BLaER1 treated with 17β-estradiol and CSF1 and Interleukin-3, amounts not matched to agents 10 nM and 100 nM (cell line): ENCODE measurements at regions not wholly inside any gene's neighbourhood (a gene's known extent, or its start where the extent isn't known, plus 50 kb on each side); places are given as distances from the start of the nearest gene placed in this dataset.
"Not testable (repeated sequence)": the region's sequence is repeated elsewhere in the genome, so short reads cannot be mapped to it uniquely, and the experiment has no call there.

Experiments used
- H3K27ac ChIP-seq, 11 experiments: shearing (Covaris generic); formaldehyde crosslinking; 2 replicates each; pipeline ENCODE4 v1.8.1; 2022
- H3K27me3 ChIP-seq, 11 experiments: shearing (Covaris generic); formaldehyde crosslinking; 2 replicates each; pipeline ENCODE4 v1.8.1; 2022
- H3K36me3 ChIP-seq, 11 experiments: shearing (Covaris generic); formaldehyde crosslinking; 2 replicates each; pipeline ENCODE4 v1.8.1; 2022
- H3K4me1 ChIP-seq, 10 experiments: shearing (Covaris generic); formaldehyde crosslinking; 2 replicates each; pipeline ENCODE4 v1.8.1; 2022
- H3K4me2 ChIP-seq, 11 experiments: shearing (Covaris generic); formaldehyde crosslinking; 2 replicates each; pipeline ENCODE4 v1.8.1; 2022
- H3K4me3 ChIP-seq, 10 experiments: shearing (Covaris generic); formaldehyde crosslinking; 2 replicates each; pipeline ENCODE4 v1.8.1; 2022
- H3K9ac ChIP-seq, 11 experiments: shearing (Covaris generic); formaldehyde crosslinking; 2 replicates each; pipeline ENCODE4 v1.8.1; 2022
- H3K9me3 ChIP-seq, 11 experiments: shearing (Covaris generic); formaldehyde crosslinking; replicated peaks in 1 of 11; 2 replicates each; pipeline ENCODE4 v1.8.1; 2022
- H4K20me1 ChIP-seq, 11 experiments: shearing (Covaris generic); formaldehyde crosslinking; 2 replicates each; pipeline ENCODE4 v1.8.1; 2022
- Cebpa-rat ChIP-seq, 11 experiments: shearing (Covaris generic); IDR thresholded peaks; 2 replicates each; pipeline ENCODE4 v1.8.1; 2022

- Histone ChIP-seq H3K9me3 (peaks cover 0 to 17% (median 5%) of the 10 kb centered on the region in 11 experiments; a peak in 6 of 22 replicates), H3K27ac (no peak overlapping the region), H3K9ac (no peak overlapping the region), H3K36me3 (no peaks in the 10 kb centered on the region), H4K20me1 (no peaks in the 10 kb centered on the region), H3K4me2 (no peak overlapping the region), H3K4me1 (peaks cover 0 to 16% (median 10%) of the 10 kb centered on the region in 10 experiments; a peak in 15 of 20 replicates), H3K27me3 (no peaks in the 10 kb centered on the region), H3K4me3 (no peak overlapping the region)
- TF ChIP-seq Cebpa-rat (IDR thresholded peaks at IDR 0.05) = no peak
These were observed 139.4 kb upstream of the CDKN3 start for GRCh38 chr14:54257424-54257823.

GRCh38 chr14:54258382-54258781 is 138.4 kb upstream of the CDKN3 start:
- Histone ChIP-seq H3K4me2 (peak overlapping the region in 4 of 11 experiments; percentile 16 to 50 (median 26); a peak in 6 of 22 replicates), H3K9ac (no peak overlapping the region), H3K4me1 (peaks cover 0 to 16% (median 10%) of the 10 kb centered on the region in 10 experiments; a peak in 15 of 20 replicates), H3K27me3 (no peaks in the 10 kb centered on the region), H4K20me1 (no peaks in the 10 kb centered on the region), H3K27ac (no peak overlapping the region), H3K36me3 (no peaks in the 10 kb centered on the region), H3K9me3 (peaks cover 0 to 17% (median 5%) of the 10 kb centered on the region in 11 experiments; a peak in 6 of 22 replicates), H3K4me3 (no peak overlapping the region)
- no peak for TF ChIP-seq Cebpa-rat (IDR thresholded peaks at IDR 0.05)

DNA sequence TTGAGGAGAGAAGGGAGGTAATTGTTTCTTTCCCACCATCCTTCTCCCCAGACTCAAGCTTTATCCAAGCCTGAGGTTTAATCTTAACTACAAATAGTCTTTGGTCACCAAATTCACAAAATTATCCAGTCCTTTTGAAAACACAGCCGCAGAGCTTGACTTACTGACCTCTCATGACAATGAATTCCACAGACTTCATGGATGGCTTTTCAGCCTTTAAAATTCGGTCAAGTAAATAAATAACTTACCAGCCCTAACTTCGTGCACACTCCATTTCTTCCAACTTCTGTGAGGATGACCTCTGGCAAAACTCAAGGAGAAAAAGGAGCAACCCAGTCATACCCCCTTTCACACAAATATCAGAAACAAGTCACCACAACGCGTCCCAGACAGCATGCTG is 137.0 kb upstream of the CDKN3 start:
- H4K20me1 ChIP-seq = no peaks in the 10 kb centered on the region
- no peak overlapping the region for H3K27ac ChIP-seq
- peaks cover 0 to 17% (median 12%) of the 10 kb centered on the region in 10 experiments; a peak in 15 of 20 replicates for H3K4me1 ChIP-seq
- no peak overlapping the region for H3K4me2 ChIP-seq
- no peaks in the 10 kb centered on the region for H3K27me3 ChIP-seq
- no peaks in the 10 kb centered on the region for H3K36me3 ChIP-seq
- H3K9me3 ChIP-seq = peaks cover 0 to 11% (median 5%) of the 10 kb centered on the region in 11 experiments; a peak in 6 of 22 replicates
- H3K9ac ChIP-seq = no peak overlapping the region
- no peak overlapping the region for H3K4me3 ChIP-seq
- TF ChIP-seq Cebpa-rat (IDR thresholded peaks at IDR 0.05) = no peak

- H3K36me3 ChIP-seq = no peaks in the 10 kb centered on the region
- peaks cover 0 to 22% (median 14%) of the 10 kb centered on the region in 10 experiments; a peak in 14 of 20 replicates for H3K4me1 ChIP-seq
- H3K27ac ChIP-seq = no peak overlapping the region
- no peak overlapping the region for H3K4me3 ChIP-seq
- H3K9me3 ChIP-seq = peaks cover 0 to 6% (median 2%) of the 10 kb centered on the region in 11 experiments; a peak in 11 of 22 replicates
- no peak for TF ChIP-seq Cebpa-rat (IDR thresholded peaks at IDR 0.05)
- no peaks in the 10 kb centered on the region for H4K20me1 ChIP-seq
- no peak overlapping the region for H3K4me2 ChIP-seq
- H3K9ac ChIP-seq = no peak overlapping the region
- no peaks in the 10 kb centered on the region for H3K27me3 ChIP-seq
These were observed 135.5 kb upstream of the CDKN3 start for GRCh38 chr14:54261283-54261682.

- not testable (repeated sequence) for H3K27me3 ChIP-seq, H3K36me3 ChIP-seq, H4K20me1 ChIP-seq, H3K4me3 ChIP-seq
- H3K4me2 ChIP-seq = peak overlapping the region in 9 of 11 experiments; percentile 31 to 59 (median 50); a peak in 13 of 22 replicates
- peak overlapping the region in 7 of 11 experiments; percentile 49 to 76 (median 68); a peak in 14 of 22 replicates for H3K27ac ChIP-seq
- H3K4me1 ChIP-seq = peaks cover 6 to 34% (median 29%) of the 10 kb centered on the region in 10 experiments; a peak in 18 of 20 replicates
- H3K9ac ChIP-seq = 0 out of 22 replicates have a peak overlapping the region, but pooled peaks of 1 of the 11 experiments have one; percentile 16
- peaks cover 0 to 13% (median 6%) of the 10 kb centered on the region in 11 experiments; a peak in 12 of 22 replicates for H3K9me3 ChIP-seq
These were observed 130.2 kb upstream of the CDKN3 start for GRCh38 chr14:54266616-54267015.

GRCh38 chr14:54267172-54267571 is 129.6 kb upstream of the CDKN3 start:
- Histone ChIP-seq H3K4me1 (peaks cover 6 to 34% (median 29%) of the 10 kb centered on the region in 10 experiments; a peak in 18 of 20 replicates), H3K9ac (0 out of 22 replicates have a peak overlapping the region, but pooled peaks of 1 of the 11 experiments have one; percentile 16), H3K4me2 (peak overlapping the region; percentile 11 to 59 (median 47); a peak in 18 of 22 replicates), H3K4me3 (no peak overlapping the region), H3K36me3 (no peaks in the 10 kb centered on the region), H3K9me3 (peaks cover 0 to 13% (median 6%) of the 10 kb centered on the region in 11 experiments; a peak in 12 of 22 replicates), H4K20me1 (no peaks in the 10 kb centered on the region), H3K27me3 (no peaks in the 10 kb centered on the region), H3K27ac (peak overlapping the region in 8 of 11 experiments; percentile 45 to 76 (median 64); a peak in 14 of 22 replicates)
- no peak for TF ChIP-seq Cebpa-rat (IDR thresholded peaks at IDR 0.05)

DNA sequence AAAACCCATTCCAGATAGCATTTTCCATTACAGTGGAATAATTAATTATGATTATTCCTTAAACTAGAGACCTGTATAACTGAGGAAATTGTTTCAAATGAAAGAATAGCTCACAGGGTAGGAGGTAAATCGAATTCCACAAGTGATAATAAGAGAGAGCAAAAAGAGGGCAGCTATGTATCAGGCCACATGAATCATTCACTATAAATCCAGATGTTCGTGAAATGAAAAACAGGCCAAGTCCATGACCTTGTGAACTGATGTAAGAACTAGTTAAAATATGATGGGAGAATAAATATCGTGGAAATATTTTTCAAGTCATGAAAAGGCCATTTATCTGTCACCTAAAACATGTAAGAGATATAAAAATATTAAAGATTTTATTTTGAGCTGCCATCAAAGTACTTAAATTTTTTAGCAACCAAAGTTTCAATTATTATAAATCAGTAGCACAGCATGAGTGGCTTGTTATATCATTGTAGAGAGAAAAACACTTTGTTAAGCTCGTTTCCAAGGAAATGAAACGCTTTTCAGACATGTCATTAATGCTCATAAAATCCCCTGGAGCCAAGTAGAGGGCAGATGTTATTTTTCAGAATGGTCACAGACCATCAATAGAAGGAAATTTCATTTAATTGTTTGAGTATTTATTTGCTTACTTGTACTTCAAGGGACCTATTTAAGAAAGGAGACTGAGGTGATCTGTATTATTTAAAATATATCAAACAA is 120.6 kb upstream of the CDKN3 start:
- no peaks in the 10 kb centered on the region for H3K27me3 ChIP-seq
- H3K9me3 ChIP-seq = peaks cover 14 to 43% (median 28%) of the 10 kb centered on the region in 11 experiments; a peak in 18 of 22 replicates
- no peaks in the 10 kb centered on the region for H4K20me1 ChIP-seq
- H3K4me3 ChIP-seq = no peak overlapping the region
- H3K9ac ChIP-seq = no peak overlapping the region
- no peak overlapping the region for H3K27ac ChIP-seq
- no peaks in the 10 kb centered on the region for H3K36me3 ChIP-seq
- no peak overlapping the region for H3K4me2 ChIP-seq
- TF ChIP-seq Cebpa-rat (IDR thresholded peaks at IDR 0.05) = no peak
- H3K4me1 ChIP-seq = peaks cover 0 to 16% (median 12%) of the 10 kb centered on the region in 10 experiments; a peak in 16 of 20 replicates

- Histone ChIP-seq H3K9me3 (peaks cover 28 to 62% (median 46%) of the 10 kb centered on the region in 11 experiments), H3K4me2 (peak overlapping the region in 10 of 11 experiments; percentile 2 to 68 (median 43); a peak in 16 of 22 replicates), H3K9ac (no peak overlapping the region), H3K4me3 (no peak overlapping the region; a peak in 1 of 20 replicates), H3K36me3 (no peaks in the 10 kb centered on the region), H3K27me3 (no peaks in the 10 kb centered on the region), H3K4me1 (peaks cover 0 to 16% (median 12%) of the 10 kb centered on the region in 10 experiments; a peak in 16 of 20 replicates), H3K27ac (no peak overlapping the region), H4K20me1 (no peaks in the 10 kb centered on the region)
- no peak for TF ChIP-seq Cebpa-rat (IDR thresholded peaks at IDR 0.05)
These were observed 118.7 kb upstream of the CDKN3 start for GRCh38 chr14:54278087-54278486.

DNA sequence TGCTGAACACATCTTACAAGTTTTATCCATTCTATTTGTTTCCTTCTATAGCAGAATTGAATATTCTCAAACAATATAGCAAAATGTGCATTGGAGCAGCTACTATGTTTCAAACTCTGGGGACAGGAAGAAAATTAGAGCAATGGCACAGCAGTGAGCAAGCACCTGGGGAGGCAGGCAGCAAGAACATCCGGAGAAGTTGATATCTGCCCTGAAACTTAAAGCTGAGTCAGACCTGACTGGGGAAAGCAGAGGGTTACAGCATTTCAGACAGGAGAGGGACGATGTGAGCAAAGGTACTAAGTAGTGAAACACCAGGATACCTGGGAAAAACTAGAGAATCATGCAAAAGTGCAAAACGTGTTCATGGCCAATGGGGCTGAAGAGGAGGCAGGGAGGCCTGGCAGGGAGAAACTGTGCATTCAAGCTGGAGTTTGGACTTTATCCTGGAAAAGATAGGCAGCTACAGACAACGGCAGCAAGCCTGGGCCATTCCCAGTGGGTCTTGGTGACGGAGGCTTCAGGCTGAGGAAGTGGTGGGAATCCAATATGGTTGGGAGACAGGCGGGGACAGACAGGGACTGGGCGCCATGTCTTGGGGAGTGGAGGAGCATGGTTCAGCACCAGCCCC is 118.0 kb upstream of the CDKN3 start:
- Histone ChIP-seq H3K9me3 (peaks cover 28 to 64% (median 46%) of the 10 kb centered on the region in 11 experiments), H3K4me3 (no peak overlapping the region), H3K27ac (no peak overlapping the region), H3K36me3 (no peaks in the 10 kb centered on the region), H3K27me3 (no peaks in the 10 kb centered on the region), H4K20me1 (no peaks in the 10 kb centered on the region), H3K9ac (no peak overlapping the region), H3K4me2 (peak overlapping the region in 8 of 11 experiments; percentile 2 to 68 (median 46); a peak in 15 of 22 replicates), H3K4me1 (peaks cover 0 to 16% (median 12%) of the 10 kb centered on the region in 10 experiments; a peak in 16 of 20 replicates)
- no peak for TF ChIP-seq Cebpa-rat (IDR thresholded peaks at IDR 0.05)
